Activated T-cell treated with anti-CD3 and anti-CD28 coated beads for 4 hours (primary cell): ENCODE measurements at regions not wholly inside any gene's neighbourhood (a gene's known extent, or its start where the extent isn't known, plus 50 kb on each side); places are given as distances from the start of the nearest gene placed in this dataset.
A peak's percentile ranks its signal among the peaks of the same experiment; 100 is the strongest.
"Not testable (repeated sequence)": the region's sequence is repeated elsewhere in the genome, so short reads cannot be mapped to it uniquely, and the experiment has no call there.

Experiments
- DNase-seq: peaks from one replicate; pipeline ENCODE4 v3.0.0-alpha.2; 2020

- DNase-seq: not testable (repeated sequence)
Observed at GRCh38 chr5:177664737-177665136, 64.8 kb downstream of the B4GALT7 start.

- DNase-seq: not testable (repeated sequence)
Observed at GRCh38 chr5:177665172-177665571, 65.2 kb downstream of the B4GALT7 start.

- not testable (repeated sequence) for DNase-seq
Observed at GRCh38 chr5:177665960-177666359, 66.0 kb downstream of the B4GALT7 start.

GRCh38 chr5:177671035-177671754, 71.3 kb downstream of the B4GALT7 start:
- not testable (repeated sequence) for DNase-seq

GRCh38 chr5:177671755-177672690, 72.1 kb downstream of the B4GALT7 start:
- peak; percentile 67 for DNase-seq
